ENCODE measurements at regions not wholly inside any gene's neighbourhood (a gene's known extent, or its start where the extent isn't known, plus 50 kb on each side); places are given as distances from the start of the nearest gene placed in this dataset.

- TF ChIP-seq CTCF (IDR thresholded peaks at IDR 0.05) (no peak), POLR2A (IDR thresholded peaks at IDR 0.05) (no peak), EP300 (IDR thresholded peaks at IDR 0.05) (no peak)
These were observed 196.3 kb downstream of the BCAS1 start for GRCh38 chr20:53874104-53874503.
